ENCODE measurements at regions not wholly inside any gene's neighbourhood (a gene's known extent, or its start where the extent isn't known, plus 50 kb on each side); places are given as distances from the start of the nearest gene placed in this dataset.
"Not testable (repeated sequence)": the region's sequence is repeated elsewhere in the genome, so short reads cannot be mapped to it uniquely, and the experiment has no call there.

GRCh38 chr15:20104551-20104950, 437.0 kb downstream of the GOLGA6L6 start:
- not testable (repeated sequence) for DNase-seq (ENCODE audit: extremely low read depth, low read depth)

GRCh38 chr15:20102862-20103261, 438.7 kb downstream of the GOLGA6L6 start:
- not testable (repeated sequence) for DNase-seq (ENCODE audit: extremely low read depth, low read depth)

GRCh38 chr15:20102209-20102608, 439.4 kb downstream of the GOLGA6L6 start:
- not testable (repeated sequence) for DNase-seq (ENCODE audit: extremely low read depth, low read depth)

- not testable (repeated sequence) for DNase-seq (ENCODE audit: extremely low read depth, low read depth)
Observed at GRCh38 chr15:20101281-20101680, 440.3 kb downstream of the GOLGA6L6 start.

- not testable (repeated sequence) for DNase-seq (ENCODE audit: extremely low read depth, low read depth)
Observed at GRCh38 chr15:20100604-20101270, 440.9 kb downstream of the GOLGA6L6 start.

GRCh38 chr15:20095699-20096303, 445.8 kb downstream of the GOLGA6L6 start:
- not testable (repeated sequence) for DNase-seq (ENCODE audit: extremely low read depth, low read depth)

GRCh38 chr15:20089541-20089940, 452.1 kb downstream of the GOLGA6L6 start:
- DNase-seq (ENCODE audit: extremely low read depth, low read depth) = not testable (repeated sequence)

GRCh38 chr15:20084026-20084425, 457.6 kb downstream of the GOLGA6L6 start:
- DNase-seq (ENCODE audit: extremely low read depth, low read depth) = not testable (repeated sequence)

- not testable (repeated sequence) for DNase-seq (ENCODE audit: extremely low read depth, low read depth)
Observed at GRCh38 chr15:20074082-20074481, 467.5 kb downstream of the GOLGA6L6 start.

GRCh38 chr15:20069043-20069442, 472.6 kb downstream of the GOLGA6L6 start:
- DNase-seq (ENCODE audit: extremely low read depth, low read depth) = not testable (repeated sequence)

GRCh38 chr15:20066173-20066572, 475.4 kb downstream of the GOLGA6L6 start:
- not testable (repeated sequence) for DNase-seq (ENCODE audit: extremely low read depth, low read depth)

GRCh38 chr15:20065508-20065907, 476.1 kb downstream of the GOLGA6L6 start:
- DNase-seq (ENCODE audit: extremely low read depth, low read depth) = not testable (repeated sequence)

GRCh38 chr15:20063167-20063566, 478.4 kb downstream of the GOLGA6L6 start:
- DNase-seq (ENCODE audit: extremely low read depth, low read depth) = not testable (repeated sequence)

GRCh38 chr15:20060838-20061237, 480.8 kb downstream of the GOLGA6L6 start:
- not testable (repeated sequence) for DNase-seq (ENCODE audit: extremely low read depth, low read depth)

- DNase-seq (ENCODE audit: extremely low read depth, low read depth) = not testable (repeated sequence)
Observed at GRCh38 chr15:20056871-20057270, 484.7 kb downstream of the GOLGA6L6 start.

GRCh38 chr15:20055921-20056320, 485.7 kb downstream of the GOLGA6L6 start:
- not testable (repeated sequence) for DNase-seq (ENCODE audit: extremely low read depth, low read depth)

- DNase-seq (ENCODE audit: extremely low read depth, low read depth) = not testable (repeated sequence)
Observed at GRCh38 chr15:20048189-20048588, 493.4 kb downstream of the GOLGA6L6 start.

- not testable (repeated sequence) for DNase-seq (ENCODE audit: extremely low read depth, low read depth)
Observed at GRCh38 chr15:20045165-20045564, 496.4 kb downstream of the GOLGA6L6 start.

GRCh38 chr15:20040691-20041090, 500.9 kb downstream of the GOLGA6L6 start:
- DNase-seq (ENCODE audit: extremely low read depth, low read depth) = not testable (repeated sequence)

- not testable (repeated sequence) for DNase-seq (ENCODE audit: extremely low read depth, low read depth)
Observed at GRCh38 chr15:20025040-20025439, 516.6 kb downstream of the GOLGA6L6 start.

- not testable (repeated sequence) for DNase-seq (ENCODE audit: extremely low read depth, low read depth)
Observed at GRCh38 chr15:20022349-20022748, 519.3 kb downstream of the GOLGA6L6 start.

- DNase-seq (ENCODE audit: extremely low read depth, low read depth) = not testable (repeated sequence)
Observed at GRCh38 chr15:20021351-20021750, 520.2 kb downstream of the GOLGA6L6 start.
